GM12874 (cell line): ENCODE measurements at regions not wholly inside any gene's neighbourhood (a gene's known extent, or its start where the extent isn't known, plus 50 kb on each side); places are given as distances from the start of the nearest gene placed in this dataset.

Experiments used
- CTCF ChIP-seq: IDR thresholded peaks from 2 replicates; pipeline ENCODE4 v1.5.1; 2011; ENCODE audit warnings: low read depth, mild to moderate bottlenecking, control low read depth, low read length, moderate library complexity; ENCODE audit not compliant: insufficient read depth

GRCh38 chr16:52976539-52977167, 76.0 kb downstream of the CHD9NB start:
- TF ChIP-seq CTCF = peak; percentile 43; the same call in 1 of the 2 replicates

- no peak for TF ChIP-seq CTCF
These were observed 85.0 kb downstream of the CHD9NB start for GRCh38 chr16:52967744-52968143.

GRCh38 chr16:52964290-52964689, 88.4 kb downstream of the CHD9NB start:
- no peak for TF ChIP-seq CTCF

GRCh38 chr16:52963855-52964242, 88.8 kb downstream of the CHD9NB start:
- no peak for TF ChIP-seq CTCF

- no peak for TF ChIP-seq CTCF
These were observed 89.4 kb downstream of the CHD9NB start for GRCh38 chr16:52963212-52963854.

- TF ChIP-seq CTCF = no peak
These were observed 93.7 kb downstream of the CHD9NB start for GRCh38 chr16:52958951-52959350.

- TF ChIP-seq CTCF = no peak
These were observed 95.5 kb downstream of the CHD9NB start for GRCh38 chr16:52957199-52957598.
